HCT116 (cell line): ENCODE measurements at regions not wholly inside any gene's neighbourhood (a gene's known extent, or its start where the extent isn't known, plus 50 kb on each side); places are given as distances from the start of the nearest gene placed in this dataset.

ENCODE experiments used
- ATAC-seq: fragments of 200-7000 bp; cut with Tn5 transposase; 2 replicates; pipeline ENCODE4 v1.9.1; 2020; ENCODE audit warnings: mild to moderate bottlenecking, moderate library complexity
- BruUV-seq: library from RNA; stranded (reverse); fragments of 400-500 nt; replicated peaks from 2 replicates; lab custom pipeline; 2021; lab: Mats Ljungman, UMichigan
- CTCF ChIA-PET: fragments of 300-600 bp; sonication (Branson Sonifier 250); formaldehyde crosslinking; loops from one replicate; lab custom pipeline; 2021; ENCODE audit warnings: antibody characterized with exemption; lab: Charles Lee
- POLR2A ChIA-PET: fragments of 300-600, 350-600 bp; sonication (Branson Sonifier 250); formaldehyde crosslinking; loops from one replicate; lab custom pipeline; 2021; ENCODE audit warnings: antibody characterized with exemption; lab: Charles Lee
- RAD21 ChIA-PET, 2 experiments: fragments of 300-600 bp; sonication (Branson Sonifier 250); formaldehyde crosslinking; loops; one replicate each; lab custom pipeline; 2023; ENCODE audit warnings: low total read pairs in 2 of 2; ENCODE audit not compliant: uncharacterized antibody in 2 of 2, unreplicated experiment in 2 of 2, low non-redundant PET in 1 of 2; lab: Charles Lee
- DNase-seq: peaks from one replicate; pipeline ENCODE4 v3.0.0-alpha.2; 2010; ENCODE audit warnings: low read depth, low spot score
- H2AFZ ChIP-seq: fragments of 200-600 bp; shearing (Covaris generic), sonication (generic); 2 replicates; pipeline ENCODE4 v1.6.1; 2017; ENCODE audit warnings: low read depth, mixed run types, mixed read lengths, antibody characterized with exemption, low read length; ENCODE audit not compliant: poor library complexity, severe bottlenecking
- H3K27ac ChIP-seq: 2 replicates; pipeline ENCODE4 v1.5.1; 2012; ENCODE audit warnings: low read depth, low read length
- H3K27me3 ChIP-seq: fragments of 200-600 bp; sonication (generic); 2 replicates; pipeline ENCODE4 v1.6.1; 2016; ENCODE audit warnings: mixed run types, low read length, mixed read lengths; ENCODE audit not compliant: insufficient read depth
- H3K36me3 ChIP-seq, 2 experiments: fragments of 200-500 bp in 1 of 2; fragments of 200-600 bp in 1 of 2; sonication (Bioruptor generic) in 1 of 2; sonication (generic) in 1 of 2; 2 replicates each; pipeline versions ENCODE4 v1.5.1 to v1.6.1; 2014 to 2016; ENCODE audit warnings: low read length in 2 of 2, inconsistent platforms in 1 of 2, mixed read lengths in 1 of 2, mixed run types in 1 of 2; ENCODE audit not compliant: insufficient read depth in 2 of 2, control insufficient read depth in 1 of 2
- H3K4me1 ChIP-seq, 2 experiments: fragments of 200-600 bp in 1 of 2; sonication (generic) in 1 of 2; 2 replicates each; pipeline versions ENCODE4 v1.5.1 to v1.6.1; 2012 to 2017; ENCODE audit warnings: low read length in 2 of 2, inconsistent platforms in 1 of 2, mild to moderate bottlenecking in 1 of 2, mixed read lengths in 1 of 2, mixed run types in 1 of 2, moderate library complexity in 1 of 2; ENCODE audit not compliant: insufficient read depth in 2 of 2, control insufficient read depth in 1 of 2
- H3K4me2 ChIP-seq: fragments of 200-600 bp; sonication (generic); 2 replicates; pipeline ENCODE4 v1.6.1; 2017; ENCODE audit warnings: mixed run types, low read length, mixed read lengths
- H3K4me3 ChIP-seq, 2 experiments: fragments of 200-600 bp in 1 of 2; sonication (generic) in 1 of 2; replicated peaks in 1 of 2; 2 replicates each; pipeline ENCODE4 v1.5.1; 2011 to 2016; ENCODE audit warnings: low read length in 2 of 2, control low read depth in 1 of 2, low read depth in 1 of 2, mild to moderate bottlenecking in 1 of 2, mixed read lengths in 1 of 2, mixed run types in 1 of 2
- H3K79me2 ChIP-seq: fragments of 200-600 bp; sonication (generic); 2 replicates; pipeline ENCODE4 v1.6.1; 2017; ENCODE audit warnings: mild to moderate bottlenecking, mixed run types, low read length, moderate library complexity, mixed read lengths; ENCODE audit not compliant: insufficient read depth
- H3K9ac ChIP-seq: fragments of 200-600 bp; sonication (generic); 2 replicates; pipeline ENCODE4 v1.6.1; 2016; ENCODE audit warnings: low read length, mixed read lengths
- H3K9me2 ChIP-seq: fragments of 200-600 bp; sonication (generic), shearing (Covaris generic); 2 replicates; pipeline ENCODE4 v1.6.1; 2017; ENCODE audit warnings: mixed run types, mild to moderate bottlenecking, moderate library complexity; ENCODE audit not compliant: insufficient read depth
- H3K9me3 ChIP-seq, 2 experiments: fragments of 200-500 bp in 1 of 2; fragments of 200-600 bp in 1 of 2; sonication (Bioruptor generic) in 1 of 2; sonication (generic) in 1 of 2; 2 replicates each; pipeline ENCODE4 v1.6.1; 2014 to 2017; ENCODE audit warnings: low read length in 2 of 2, mixed read lengths in 2 of 2, inconsistent platforms in 1 of 2, low read depth in 1 of 2, mild to moderate bottlenecking in 1 of 2, mixed run types in 1 of 2, moderate library complexity in 1 of 2; ENCODE audit not compliant: control insufficient read depth in 1 of 2, insufficient read depth in 1 of 2
- H4K20me1 ChIP-seq: fragments of 200-600 bp; sonication (generic), shearing (Covaris generic); 2 replicates; pipeline ENCODE4 v1.6.1; 2017; ENCODE audit warnings: mixed run types, mild to moderate bottlenecking, moderate library complexity; ENCODE audit not compliant: insufficient read depth
- CBX3 ChIP-seq: IDR thresholded peaks from 2 replicates; pipeline ENCODE4 v1.6.1; 2012; ENCODE audit warnings: low read depth
- CEBPB ChIP-seq: IDR thresholded peaks from 2 replicates; pipeline ENCODE4 v1.6.1; 2012; ENCODE audit warnings: low read depth
- EGR1 ChIP-seq: IDR thresholded peaks from 2 replicates; pipeline ENCODE4 v1.6.1; 2012; ENCODE audit warnings: low read depth
- ELF1 ChIP-seq: IDR thresholded peaks from 2 replicates; pipeline ENCODE4 v1.6.1; 2012; ENCODE audit warnings: low read depth, borderline replicate concordance
- FOSL1 ChIP-seq: IDR thresholded peaks from 2 replicates; pipeline ENCODE4 v1.6.1; 2012; ENCODE audit warnings: low read depth
- JUND ChIP-seq: IDR thresholded peaks from 2 replicates; pipeline ENCODE4 v1.6.1; 2012
- POLR2A ChIP-seq: IDR thresholded peaks from 2 replicates; pipeline ENCODE4 v1.7.0; 2011; ENCODE audit warnings: borderline replicate concordance; ENCODE audit not compliant: insufficient read depth, insufficient read length; ENCODE audit errors: extremely low read depth
- POLR2AphosphoS5 ChIP-seq: IDR thresholded peaks from 2 replicates; pipeline ENCODE4 v1.6.1; 2011; ENCODE audit warnings: mild to moderate bottlenecking, low read depth, low read length, moderate library complexity
- RAD21 ChIP-seq: IDR thresholded peaks from 2 replicates; pipeline ENCODE4 v1.6.1; 2012; ENCODE audit warnings: low read depth, mild to moderate bottlenecking
- SIN3A ChIP-seq: IDR thresholded peaks from 2 replicates; pipeline ENCODE4 v1.6.1; 2012; ENCODE audit warnings: low read depth
- SP1 ChIP-seq: IDR thresholded peaks from 2 replicates; pipeline ENCODE4 v1.6.1; 2012; ENCODE audit warnings: low read depth
- SRF ChIP-seq: IDR thresholded peaks from 2 replicates; pipeline ENCODE4 v1.6.1; 2012; ENCODE audit warnings: low read depth
- TCF7L2 ChIP-seq: IDR thresholded peaks from 2 replicates; pipeline ENCODE4 v1.7.0; 2011; ENCODE audit warnings: borderline replicate concordance, inconsistent platforms; ENCODE audit not compliant: insufficient read depth, insufficient read length; ENCODE audit errors: extremely low read depth
- YY1 ChIP-seq: IDR thresholded peaks from 2 replicates; pipeline ENCODE4 v1.6.1; 2011; ENCODE audit warnings: low read length, low read depth, moderate library complexity, mild to moderate bottlenecking; ENCODE audit not compliant: insufficient replicate concordance; ENCODE audit errors: extremely low read depth
- intact Hi-C: fragments of 100-400 bp; cut with micrococcal nuclease; formaldehyde crosslinking; loops from 2 replicates; pipeline ENCODE4 v1.10.0; 2022
- TF ChIP-seq, protein P1 (sequence below): IDR thresholded peaks from 2 replicates; pipeline ENCODE4 v1.6.1; 2012
- TF ChIP-seq, protein P2 (sequence below): IDR thresholded peaks from 2 replicates; pipeline ENCODE4 v1.6.1; 2011; ENCODE audit warnings: mild to moderate bottlenecking, low read length, moderate library complexity; ENCODE audit not compliant: insufficient replicate concordance; ENCODE audit errors: extremely low read depth

DNA sequence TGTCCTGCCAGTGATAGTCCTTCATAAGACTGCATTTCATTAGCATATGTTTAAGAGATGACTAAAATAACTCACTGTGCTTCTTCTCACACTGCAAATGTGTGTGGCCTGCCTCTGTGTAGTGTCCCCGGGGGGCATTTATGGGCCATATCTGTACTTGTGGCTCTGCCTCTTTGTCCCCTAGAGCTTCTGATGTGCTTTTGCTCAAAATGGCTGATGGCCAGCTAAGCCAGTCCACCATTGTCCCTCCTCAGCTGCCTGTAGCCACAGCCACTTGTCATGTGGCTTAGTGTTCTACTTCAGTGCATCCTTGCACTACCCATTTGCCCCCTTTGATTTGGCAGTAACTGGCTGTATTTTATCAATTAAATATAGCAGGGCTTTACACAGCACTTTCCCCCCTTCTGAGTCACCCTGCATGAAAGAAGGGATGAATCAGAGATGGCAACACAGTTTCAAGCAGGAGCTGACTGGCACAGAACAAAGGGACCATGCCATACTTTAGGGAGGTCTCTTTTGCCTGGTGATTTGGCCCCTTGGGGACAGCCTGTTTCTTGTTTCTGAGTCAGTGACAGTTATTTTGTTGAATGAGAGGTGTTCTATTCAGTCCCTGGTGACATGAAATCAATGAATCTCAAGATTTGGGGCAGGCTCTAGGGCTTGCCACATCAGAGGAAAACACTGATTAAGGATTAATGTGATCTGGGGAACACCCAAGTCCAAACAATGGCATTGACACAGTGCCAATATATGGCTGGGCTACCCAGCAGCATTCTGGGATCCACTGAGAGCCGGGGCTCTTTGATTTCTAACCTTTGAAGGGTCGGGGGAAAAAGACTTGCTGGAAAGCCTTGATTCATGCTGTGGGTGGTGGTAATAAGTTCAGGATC, 245.5 kb downstream of the SMARCA2 start:
- POLR2A ChIA-PET, result no interaction called here
- H2AFZ ChIP-seq, result peak overlapping the region; percentile 18
- TF ChIP-seq YY1 (peak; percentile 9), SIN3A (peak; percentile 84), ELF1 (no peak), POLR2AphosphoS5 (no peak), CEBPB (peak; percentile 79), SRF (peak; percentile 71), FOSL1 (peak; percentile 88), TCF7L2 (peak; percentile 93), EGR1 (0 out of 2 replicates have a peak, but pooled peaks have one; percentile 26), JUND (peak; percentile 85), SP1 (peak; percentile 63; the same call in 1 of the 2 replicates), RAD21 (peak; percentile 12; the same call in 1 of the 2 replicates), CBX3 (peak; percentile 75; the same call in 1 of the 2 replicates), POLR2A (no peak)
- TF ChIP-seq, protein P1, sequence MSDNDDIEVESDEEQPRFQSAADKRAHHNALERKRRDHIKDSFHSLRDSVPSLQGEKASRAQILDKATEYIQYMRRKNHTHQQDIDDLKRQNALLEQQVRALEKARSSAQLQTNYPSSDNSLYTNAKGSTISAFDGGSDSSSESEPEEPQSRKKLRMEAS, result peak; percentile 49
- TF ChIP-seq, protein P2, sequence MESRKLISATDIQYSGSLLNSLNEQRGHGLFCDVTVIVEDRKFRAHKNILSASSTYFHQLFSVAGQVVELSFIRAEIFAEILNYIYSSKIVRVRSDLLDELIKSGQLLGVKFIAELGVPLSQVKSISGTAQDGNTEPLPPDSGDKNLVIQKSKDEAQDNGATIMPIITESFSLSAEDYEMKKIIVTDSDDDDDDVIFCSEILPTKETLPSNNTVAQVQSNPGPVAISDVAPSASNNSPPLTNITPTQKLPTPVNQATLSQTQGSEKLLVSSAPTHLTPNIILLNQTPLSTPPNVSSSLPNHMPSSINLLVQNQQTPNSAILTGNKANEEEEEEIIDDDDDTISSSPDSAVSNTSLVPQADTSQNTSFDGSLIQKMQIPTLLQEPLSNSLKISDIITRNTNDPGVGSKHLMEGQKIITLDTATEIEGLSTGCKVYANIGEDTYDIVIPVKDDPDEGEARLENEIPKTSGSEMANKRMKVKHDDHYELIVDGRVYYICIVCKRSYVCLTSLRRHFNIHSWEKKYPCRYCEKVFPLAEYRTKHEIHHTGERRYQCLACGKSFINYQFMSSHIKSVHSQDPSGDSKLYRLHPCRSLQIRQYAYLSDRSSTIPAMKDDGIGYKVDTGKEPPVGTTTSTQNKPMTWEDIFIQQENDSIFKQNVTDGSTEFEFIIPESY, result no peak
- no peaks in the 10 kb centered on the region for H3K36me3 ChIP-seq
- no peaks in the 10 kb centered on the region for H3K9me3 ChIP-seq
- peak overlapping the region in 1 of 2 experiments; percentile 18; a peak in 1 of 4 replicates for H3K4me3 ChIP-seq
- no peak overlapping the region; the same call in 1 of the 2 replicates for H3K9ac ChIP-seq
- peak overlapping the region; percentile 68 for H3K27ac ChIP-seq
- H3K79me2 ChIP-seq, result no peaks in the 10 kb centered on the region
- BruUV-seq, result no TSS peak
- DNase-seq (peak; percentile 93), ATAC-seq (peak; percentile 87)
- no peaks in the 10 kb centered on the region for H4K20me1 ChIP-seq
- intact Hi-C loops, result no loop called here
- H3K4me1 ChIP-seq, result peaks cover 24 to 27% of the 10 kb centered on the region in 2 experiments
- H3K27me3 ChIP-seq, result no peaks in the 10 kb centered on the region
- H3K4me2 ChIP-seq, result peak overlapping the region; percentile 61
- RAD21 ChIA-PET, result no interaction called here
- no peaks in the 10 kb centered on the region for H3K9me2 ChIP-seq
- CTCF ChIA-PET, result no interaction called here
